Right ventricle myocardium superior (tissue), 1 donor: ENCODE measurements at regions not wholly inside any gene's neighbourhood (a gene's known extent, or its start where the extent isn't known, plus 50 kb on each side); places are given as distances from the start of the nearest gene placed in this dataset.

Source experiments
- ATAC-seq: fragments of 200-7000 bp; cut with Tn5 transposase; one replicate; pipeline ENCODE4 v1.9.1; 2020; ENCODE audit warnings: mild to moderate bottlenecking; ENCODE audit not compliant: poor library complexity
- DNase-seq: peaks from one replicate; pipeline ENCODE4 v3.0.0-alpha.2; 2020
- intact Hi-C: fragments of 100-400 bp; cut with DNase I; formaldehyde crosslinking; loops from one replicate; pipeline ENCODE4 v1.11.2; 2022
- donor health status: DM: no; HTN: yes; CAD: no; lungs with severe emphysema.

DNA sequence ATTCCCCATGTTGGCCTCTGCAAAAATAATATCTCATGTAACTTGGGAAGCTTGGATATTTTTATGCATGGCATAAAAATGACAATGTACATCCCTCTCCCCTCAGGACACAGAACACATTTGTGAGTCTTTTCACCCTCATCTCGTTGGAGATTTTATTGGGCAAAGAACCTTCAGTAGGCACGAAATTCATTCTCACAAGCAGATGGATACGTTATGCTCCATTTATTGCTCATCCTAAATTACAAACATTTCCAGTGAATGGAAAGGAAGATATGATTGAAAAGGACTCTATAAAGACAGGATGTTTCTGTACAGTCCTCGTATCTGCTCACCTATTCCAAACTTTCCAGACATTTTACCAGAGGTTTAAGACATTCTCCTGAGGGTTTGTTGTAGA is 1175.8 kb downstream of the UQCRFS1 start:
- DNase-seq (no peak), ATAC-seq (no peak)
- intact Hi-C loops, result no loop called here

DNA sequence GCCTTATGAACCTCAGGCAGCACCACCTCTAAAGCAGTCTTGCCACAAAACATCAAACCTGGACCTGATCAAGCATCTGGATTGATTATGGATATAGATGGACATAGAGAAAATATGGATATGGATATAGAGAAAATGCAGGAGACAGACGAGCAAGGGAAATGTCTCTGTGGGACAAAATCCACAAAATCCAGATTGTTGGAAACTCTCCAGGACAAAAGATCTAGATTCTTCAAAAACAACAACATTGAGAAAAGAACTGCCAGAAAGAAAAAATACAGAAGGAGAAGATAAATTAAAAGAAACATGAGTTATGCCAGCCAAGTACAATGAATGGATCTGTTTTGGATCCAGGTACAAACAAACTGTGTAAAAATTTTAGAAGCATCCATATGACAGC is 1176.5 kb downstream of the UQCRFS1 start:
- ATAC-seq (no peak), DNase-seq (no peak)
- intact Hi-C loops, result no loop called here

DNA sequence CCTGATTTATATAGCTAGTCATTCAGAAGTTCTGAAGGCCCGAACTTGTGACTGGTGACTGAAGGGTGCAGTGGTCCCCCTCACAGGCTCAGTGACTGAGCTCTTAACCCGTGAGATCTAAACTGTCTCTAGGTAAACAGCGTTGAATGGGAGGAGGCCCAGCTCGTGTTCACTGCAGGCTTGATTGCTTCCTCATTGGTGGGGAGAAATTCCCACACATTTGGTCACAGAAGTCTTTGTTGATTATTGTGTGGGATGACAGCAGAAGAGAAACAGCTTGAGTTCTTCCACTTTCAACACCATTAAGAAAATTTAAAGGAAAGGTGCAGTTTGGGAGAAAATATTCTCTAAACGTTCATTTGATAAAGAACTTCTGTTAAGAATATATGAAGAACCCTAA is 1178.0 kb downstream of the UQCRFS1 start:
- ATAC-seq (no peak), DNase-seq (no peak)
- intact Hi-C loops, result no loop called here

DNA sequence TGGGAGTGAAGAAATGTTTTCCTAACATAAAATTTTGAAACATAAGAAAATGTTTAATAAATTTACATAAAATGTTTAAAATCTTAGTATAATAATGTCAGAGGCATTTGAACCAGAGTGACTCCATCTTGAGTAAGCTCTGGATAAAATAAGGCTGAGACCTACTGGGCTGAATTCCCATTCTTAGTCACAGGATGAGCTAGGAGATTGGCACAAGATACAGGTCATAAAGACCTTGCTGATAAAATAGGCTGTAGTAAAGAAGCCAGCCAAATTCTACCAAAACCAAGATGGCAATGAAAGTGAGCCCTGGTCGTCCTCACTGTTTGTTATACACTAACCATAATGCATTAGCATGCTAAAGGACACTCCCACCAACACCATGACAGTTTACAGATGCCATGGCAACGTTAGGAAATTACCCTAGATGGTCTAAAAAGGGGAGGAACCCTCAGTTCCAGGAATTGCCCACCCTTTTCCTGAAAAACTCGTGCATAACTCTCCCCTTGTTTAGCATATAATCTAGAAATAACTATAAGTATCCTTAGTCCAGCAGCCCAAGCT is 1184.0 kb downstream of the UQCRFS1 start:
- ATAC-seq (no peak), DNase-seq (no peak)
- intact Hi-C loops, result no loop called here

DNA sequence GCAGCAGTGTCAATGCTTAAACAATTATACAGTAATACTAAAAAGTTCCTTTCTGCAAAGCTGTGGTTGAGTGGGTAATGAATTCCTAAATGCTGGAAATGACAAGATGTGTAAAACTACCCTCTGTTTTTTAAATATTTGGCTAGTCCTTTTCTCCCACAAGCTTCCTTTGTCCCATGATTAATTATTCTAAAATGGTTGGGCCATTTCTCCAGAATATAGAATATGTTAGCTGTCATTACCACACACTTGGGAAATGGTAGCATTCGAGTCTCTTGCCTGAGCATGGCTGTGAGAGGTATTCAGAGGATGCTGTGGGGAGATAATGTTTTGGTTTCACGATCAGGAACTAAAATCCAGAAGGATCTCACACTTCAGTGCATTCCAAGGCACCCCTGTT is 1185.8 kb downstream of the UQCRFS1 start:
- ATAC-seq, result no peak
- DNase-seq, result no peak
- intact Hi-C loops, result no loop called here

DNA sequence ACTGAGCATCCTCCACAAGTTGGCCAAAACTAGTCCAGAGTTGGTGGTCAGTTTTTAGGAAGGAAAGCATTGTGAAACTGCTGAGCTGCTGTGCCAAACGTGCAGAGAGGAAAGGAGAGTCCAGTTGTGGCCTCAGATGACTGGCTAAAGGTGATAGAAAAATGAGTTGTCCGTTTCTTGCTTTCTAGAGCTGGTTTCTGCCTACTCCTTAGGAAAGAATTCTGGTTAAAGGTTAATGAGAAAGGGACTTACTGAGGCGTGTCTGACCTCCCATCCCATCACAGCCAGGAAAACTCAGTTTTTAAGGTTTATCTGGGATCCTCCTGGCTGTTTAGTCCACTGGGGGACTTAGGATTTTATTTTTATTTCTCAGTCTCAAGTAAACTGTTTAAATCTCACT is 1186.3 kb downstream of the UQCRFS1 start:
- no peak for ATAC-seq
- no peak for DNase-seq
- intact Hi-C loops, result no loop called here

DNA sequence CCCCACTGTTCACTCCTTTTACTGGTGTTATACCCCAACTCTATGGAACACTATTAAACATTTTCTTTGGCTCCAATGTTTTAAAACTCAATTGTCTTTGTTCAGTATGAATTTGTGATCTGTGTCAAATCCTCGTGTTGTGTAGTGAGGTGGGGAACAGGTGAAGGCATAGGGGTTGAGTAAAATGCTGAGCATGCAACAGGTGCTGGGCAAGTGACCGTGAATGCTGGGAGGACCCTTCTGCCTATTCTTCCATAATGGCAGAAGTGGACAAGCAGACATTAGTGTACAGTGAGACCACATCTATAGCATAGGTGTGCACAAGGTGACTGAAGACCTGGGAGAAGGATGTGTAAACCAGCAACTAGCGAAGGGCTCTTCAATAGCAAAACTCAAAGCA is 1188.0 kb downstream of the UQCRFS1 start:
- intact Hi-C loops, result no loop called here
- no peak for ATAC-seq
- DNase-seq, result no peak

DNA sequence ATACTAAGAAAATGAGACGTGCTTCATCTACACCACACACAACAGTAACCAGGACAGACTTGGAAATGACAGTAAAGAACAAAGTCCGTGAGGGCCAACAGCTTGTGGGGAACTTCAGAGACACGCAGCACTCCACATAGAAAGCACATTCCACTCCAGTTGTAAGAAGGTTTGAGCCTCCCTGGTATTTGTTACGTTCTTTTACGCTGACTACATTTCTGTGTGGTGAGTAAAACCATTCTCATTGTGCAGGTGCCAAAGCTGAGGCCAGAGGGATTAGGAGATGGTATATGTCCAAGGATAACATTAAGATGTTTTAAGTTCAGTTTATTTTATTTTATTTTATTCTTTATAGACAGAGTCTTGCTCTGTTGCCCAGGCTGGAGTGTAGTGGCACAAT is 1189.9 kb downstream of the UQCRFS1 start:
- DNase-seq (no peak), ATAC-seq (no peak)
- intact Hi-C loops, result no loop called here

DNA sequence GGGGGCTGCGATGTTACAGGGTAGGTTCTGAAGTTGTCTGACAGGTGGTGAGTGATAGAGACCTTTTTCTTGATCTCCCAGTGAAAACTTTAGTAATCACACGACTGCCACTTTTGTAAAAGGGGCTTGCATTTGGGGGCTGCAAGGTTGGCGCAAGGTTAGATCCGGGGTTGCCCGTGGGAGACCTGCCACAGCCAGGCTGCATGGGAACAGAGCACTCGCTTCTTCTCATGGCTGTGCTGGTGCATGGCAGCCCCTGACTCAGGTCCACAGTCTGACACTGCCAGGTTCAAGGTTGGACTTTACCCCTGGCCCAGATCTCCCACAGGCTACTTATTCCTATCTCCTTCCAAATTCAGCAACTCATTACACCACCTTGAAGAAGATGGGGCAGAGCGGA is 1190.4 kb downstream of the UQCRFS1 start:
- no peak for DNase-seq
- no peak for ATAC-seq
- intact Hi-C loops, result no loop called here

DNA sequence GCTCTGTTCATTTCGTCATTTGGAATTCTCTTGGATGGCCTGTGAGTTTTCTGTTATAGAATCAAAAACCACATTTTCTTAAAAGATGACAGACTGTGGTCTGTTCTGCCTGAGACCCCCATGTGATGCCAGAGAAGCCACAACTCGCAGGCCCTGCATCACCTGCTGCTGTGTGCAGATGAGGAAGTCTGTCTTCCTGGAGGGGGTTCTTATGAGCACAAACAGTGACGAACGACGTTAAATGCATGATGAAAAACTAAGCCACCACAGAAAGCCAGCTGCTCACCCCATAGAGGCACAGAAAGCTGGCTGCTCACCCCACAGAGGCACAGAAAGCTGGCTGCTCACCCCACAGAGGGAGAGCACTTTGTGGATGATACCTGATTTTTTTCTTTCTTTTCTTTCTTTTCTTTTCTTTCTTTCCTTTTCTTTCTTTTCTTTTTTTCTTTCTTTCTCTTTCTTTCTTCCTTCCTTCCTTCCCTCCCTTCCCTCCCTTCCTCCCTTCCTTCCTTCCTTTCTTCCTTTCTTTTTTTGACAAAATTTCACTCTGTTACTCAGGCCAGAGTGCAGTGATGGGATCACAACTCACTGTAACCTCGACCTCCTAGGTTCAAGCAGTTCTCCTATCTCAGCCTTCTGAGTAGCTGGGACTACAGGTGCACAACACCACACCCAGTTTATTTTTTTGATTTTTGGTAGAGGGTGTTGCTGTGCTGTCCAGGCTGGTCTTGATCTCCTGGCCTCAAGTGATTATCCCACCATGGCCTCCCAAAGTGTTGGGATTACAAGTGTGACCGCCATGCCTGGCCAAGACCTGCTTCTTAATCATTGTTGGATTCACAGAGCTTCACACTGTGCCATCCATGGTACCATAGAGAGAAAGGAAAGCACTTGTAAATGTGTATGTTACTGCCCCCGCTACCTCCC is 1191.4 kb downstream of the UQCRFS1 start:
- no peak for ATAC-seq
- no peak for DNase-seq
- intact Hi-C loops, result no loop called here

DNA sequence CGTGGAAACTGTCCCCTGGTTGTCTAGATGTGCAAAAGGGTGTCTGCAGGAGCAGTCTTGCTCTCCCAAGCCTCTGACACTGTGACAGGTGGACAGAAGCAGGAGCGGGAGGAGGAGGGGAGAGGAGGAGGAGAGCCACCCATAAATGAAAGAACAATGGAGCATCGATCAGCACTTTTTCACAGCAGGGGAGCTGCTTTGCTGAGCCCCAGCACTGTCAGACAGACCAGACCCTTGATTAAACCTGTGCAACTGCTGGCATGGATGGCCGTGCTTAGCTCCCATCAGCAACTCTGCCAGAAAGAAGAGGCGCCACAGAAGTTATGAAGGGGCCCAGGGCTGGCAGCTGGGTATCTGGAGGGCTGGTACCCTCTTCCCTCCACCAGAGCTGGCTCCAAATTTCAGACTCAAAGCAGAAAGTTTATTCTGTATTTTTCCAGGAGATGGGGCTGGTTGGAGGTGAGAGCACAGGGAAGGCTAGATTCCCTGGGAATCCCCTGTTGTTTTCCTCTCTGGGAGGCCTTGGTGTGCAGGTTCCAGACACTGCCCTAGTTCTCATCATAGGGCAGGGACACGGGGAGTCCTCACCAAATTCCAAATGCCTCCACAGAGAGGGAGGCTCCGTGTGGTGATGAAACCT is 1192.2 kb downstream of the UQCRFS1 start:
- DNase-seq (no peak), ATAC-seq (no peak)
- intact Hi-C loops, result no loop called here

DNA sequence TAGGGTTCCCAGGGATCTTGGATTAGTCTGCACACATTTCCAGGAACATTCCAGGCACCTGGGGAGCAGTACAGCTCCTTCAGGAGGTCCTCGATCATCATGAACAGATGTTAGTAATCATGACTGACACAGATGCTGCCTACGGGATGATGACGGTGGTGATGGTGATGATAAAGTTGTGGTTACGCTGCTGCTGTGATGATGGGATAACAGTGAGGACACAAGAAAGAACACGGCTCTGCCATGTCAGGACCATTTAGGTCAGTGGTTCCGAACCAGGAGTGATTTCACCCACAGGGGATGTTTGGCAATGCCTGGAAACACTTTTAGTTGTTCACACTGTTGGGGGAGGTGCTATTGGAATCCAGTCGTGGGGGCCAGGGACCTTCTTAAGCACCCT is 1193.0 kb downstream of the UQCRFS1 start:
- ATAC-seq (no peak), DNase-seq (no peak)
- intact Hi-C loops, result no loop called here

DNA sequence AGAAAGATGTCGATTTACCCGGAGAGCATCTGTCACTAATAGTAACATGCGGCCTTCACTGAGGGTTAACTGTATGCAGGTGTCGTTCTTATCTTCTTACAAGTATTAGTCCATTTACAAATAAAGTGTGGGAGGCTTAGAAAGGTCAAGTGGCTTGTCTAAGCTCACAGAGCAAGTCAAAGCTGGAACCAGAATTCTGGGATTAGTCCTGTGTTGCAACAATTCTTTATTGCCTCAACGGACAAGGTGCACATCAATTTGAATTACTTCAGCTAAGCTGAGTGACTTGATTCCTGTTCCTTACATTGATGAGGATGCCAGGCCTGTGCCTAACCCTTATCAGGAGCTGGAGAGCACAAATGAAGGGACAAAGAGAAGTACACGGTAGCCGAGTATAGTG is 1193.6 kb downstream of the UQCRFS1 start:
- ATAC-seq, result no peak
- no peak for DNase-seq
- intact Hi-C loops, result no loop called here

DNA sequence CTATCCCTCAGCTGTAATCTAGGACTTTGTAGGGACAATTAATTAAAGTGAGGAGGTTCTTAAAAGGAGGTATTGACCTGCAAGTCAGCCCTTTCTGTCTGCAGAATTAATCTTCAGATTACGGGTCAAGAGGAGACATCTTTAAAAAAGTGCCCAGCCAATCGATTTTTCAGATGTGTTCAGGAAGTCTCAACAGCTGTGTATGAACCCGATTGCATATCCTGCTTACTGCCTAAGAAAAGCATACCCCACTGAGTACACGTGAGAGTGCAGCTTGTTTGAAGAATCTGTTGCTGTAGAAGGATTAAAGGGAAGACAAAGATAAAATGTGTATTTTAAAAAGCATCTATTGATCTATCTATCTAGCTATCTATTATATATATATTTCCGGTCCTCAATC is 1194.5 kb downstream of the UQCRFS1 start:
- intact Hi-C loops, result no loop called here
- DNase-seq, result no peak
- ATAC-seq, result no peak

DNA sequence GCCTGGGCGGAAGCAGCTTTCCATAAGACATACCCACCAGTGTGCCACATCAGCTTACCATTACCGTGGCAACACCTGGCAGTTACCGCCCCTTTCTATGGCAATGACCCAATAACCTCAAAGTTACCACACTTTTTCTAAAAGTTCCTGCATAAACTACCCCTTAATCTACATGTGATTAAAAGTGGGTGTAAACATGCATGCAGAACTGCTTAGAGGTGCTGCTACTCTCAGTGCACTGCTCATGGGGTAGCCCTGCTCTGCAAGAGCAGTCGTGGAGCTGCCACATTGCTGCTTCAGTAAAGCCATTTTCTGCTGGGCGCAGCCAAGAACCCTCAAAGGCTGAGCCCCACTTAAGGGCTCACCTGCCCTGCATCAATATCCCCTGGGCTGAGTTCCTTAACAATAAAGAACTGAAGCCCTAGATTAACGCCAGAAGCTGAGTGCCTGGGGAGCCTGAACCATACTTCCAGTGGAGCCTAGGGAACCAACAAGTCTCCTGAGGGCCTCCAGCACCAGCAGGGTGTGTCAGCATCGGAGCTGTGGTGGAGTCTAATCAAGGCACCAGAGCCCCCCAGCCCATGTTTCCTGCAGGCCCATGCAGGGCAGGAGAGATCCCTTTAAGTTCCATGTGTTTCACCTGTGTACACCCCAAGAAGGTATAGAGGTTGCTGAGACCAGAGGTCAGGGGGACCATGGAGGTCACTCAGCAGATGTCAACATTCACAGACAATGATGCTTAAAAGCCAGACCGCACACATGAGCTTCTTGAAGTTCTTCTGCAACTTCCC is 1198.1 kb downstream of the UQCRFS1 start:
- intact Hi-C loops, result no loop called here
- ATAC-seq (no peak), DNase-seq (no peak)

DNA sequence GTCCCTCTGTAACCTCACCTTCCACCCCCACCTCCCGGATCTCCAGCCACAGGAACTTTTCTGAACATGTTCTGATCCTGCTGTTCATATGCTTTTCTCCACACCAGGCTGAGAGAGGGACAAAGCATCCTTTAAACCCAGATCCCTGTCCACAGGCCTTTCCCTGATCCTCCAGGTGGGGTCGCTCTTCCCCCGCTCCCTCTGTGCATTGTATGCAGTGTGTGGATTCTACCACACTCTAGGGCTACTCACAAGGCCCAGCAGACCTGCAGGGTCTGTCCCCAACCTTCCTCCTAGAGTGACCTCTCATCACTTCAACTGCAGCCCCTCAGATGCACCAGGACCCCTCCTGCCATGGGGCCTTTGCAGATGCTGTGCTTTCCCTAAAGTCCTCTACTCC is 1200.6 kb downstream of the UQCRFS1 start:
- ATAC-seq (no peak), DNase-seq (no peak)
- intact Hi-C loops, result no loop called here

DNA sequence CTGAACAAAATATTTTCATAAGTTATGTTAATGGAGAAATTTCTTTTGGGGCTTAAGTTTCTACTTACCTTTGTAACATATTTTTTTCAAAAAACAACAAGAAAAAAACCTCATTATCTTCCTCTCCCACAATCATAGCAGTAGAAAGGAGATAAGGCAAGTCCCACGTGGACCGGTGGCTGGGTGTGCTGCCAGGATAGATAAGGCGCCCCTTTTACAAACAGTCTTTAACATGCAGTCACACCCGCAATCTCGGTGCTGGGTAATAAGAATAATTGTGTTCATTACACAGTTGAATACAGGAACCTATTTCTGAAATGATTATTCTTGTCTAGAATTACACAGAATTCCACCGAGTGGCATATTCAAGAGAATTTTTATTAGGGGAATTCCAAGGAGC is 1202.3 kb downstream of the UQCRFS1 start:
- intact Hi-C loops, result no loop called here
- no peak for DNase-seq
- ATAC-seq, result no peak

DNA sequence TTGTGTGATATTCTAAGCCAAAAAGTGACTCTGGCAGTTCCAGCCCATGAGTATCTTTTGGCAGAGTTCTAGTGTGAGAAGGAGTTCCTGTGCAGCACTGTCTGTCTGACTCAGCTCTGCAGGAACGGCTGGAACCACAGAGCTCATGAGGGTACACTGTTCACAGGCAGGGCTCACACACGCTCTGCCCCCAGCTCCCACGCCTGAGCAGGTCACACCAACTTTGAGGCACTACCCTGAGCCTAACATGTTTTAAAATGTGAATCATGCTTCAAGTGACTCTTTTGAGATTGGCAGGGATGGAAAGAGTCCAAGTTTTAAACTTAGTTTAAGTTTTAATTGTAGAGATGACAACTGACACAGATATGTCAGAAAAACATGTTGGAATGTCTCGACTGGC is 1203.3 kb downstream of the UQCRFS1 start:
- ATAC-seq (peak; percentile 59), DNase-seq (no peak)
- intact Hi-C loops, result no loop called here

DNA sequence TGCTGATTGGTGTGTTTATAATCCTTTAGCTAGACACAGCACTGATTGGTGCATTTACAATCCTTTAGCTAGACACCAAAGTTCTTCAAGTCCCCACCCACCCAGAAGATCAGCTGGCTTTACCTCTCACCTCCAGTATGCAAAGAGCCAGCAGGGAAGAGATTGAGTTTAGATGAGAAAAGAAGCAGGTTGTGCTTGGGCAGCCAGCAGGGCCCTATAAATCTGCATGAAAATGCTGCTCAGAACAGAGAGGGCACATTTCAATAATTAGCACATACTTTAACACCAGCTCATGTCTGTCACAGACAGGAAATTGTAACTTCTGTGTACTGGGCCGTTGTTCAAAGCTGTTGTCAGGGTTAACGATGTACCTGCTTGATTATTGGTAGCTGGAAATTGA is 1204.3 kb downstream of the UQCRFS1 start:
- DNase-seq, result no peak
- ATAC-seq, result no peak
- intact Hi-C loops, result no loop called here
